Caco-2 (cell line): ENCODE measurements at regions not wholly inside any gene's neighbourhood (a gene's known extent, or its start where the extent isn't known, plus 50 kb on each side); places are given as distances from the start of the nearest gene placed in this dataset.

Experiments used
- BruUV-seq: library from RNA; stranded (reverse); fragments of 400-500 nt; replicated peaks from 2 replicates; lab custom pipeline; 2021; lab: Mats Ljungman, UMichigan
- CTCF ChIA-PET: fragments of 300-600 bp; sonication (Branson Sonifier 250); formaldehyde crosslinking; loops from one replicate; lab custom pipeline; 2022; ENCODE audit warnings: antibody characterized with exemption; lab: Charles Lee
- POLR2A ChIA-PET: fragments of 300-600 bp; sonication (Branson Sonifier 250); formaldehyde crosslinking; loops from one replicate; lab custom pipeline; 2022; ENCODE audit warnings: antibody characterized with exemption; lab: Charles Lee
- DNase-seq, 2 experiments: peaks; one replicate each; pipeline versions ENCODE4 v3.0.0 to v3.0.0-alpha.2; 2020 to 2022
- H3K27me3 ChIP-seq: replicated peaks from 2 replicates; pipeline ENCODE4 v1.6.0; 2011; ENCODE audit warnings: low read length; ENCODE audit not compliant: control insufficient read depth, insufficient read depth
- H3K36me3 ChIP-seq: 2 replicates; pipeline ENCODE4 v1.5.1; 2011; ENCODE audit warnings: low read length; ENCODE audit not compliant: control insufficient read depth, insufficient read depth
- H3K4me1 ChIP-seq: fragments of 250-450 bp; sonication (Bioruptor Pico); 2 replicates; pipeline ENCODE4 v1.5.1; 2020; ENCODE audit warnings: mild to moderate bottlenecking
- H3K4me3 ChIP-seq: 2 replicates; pipeline ENCODE4 v1.5.1; 2011; ENCODE audit warnings: low read depth, mild to moderate bottlenecking, control low read depth, low read length
- H3K9me3 ChIP-seq: fragments of 250-450 bp; sonication (Bioruptor Pico); 2 replicates; pipeline ENCODE4 v1.5.1; 2020; ENCODE audit warnings: mild to moderate bottlenecking, moderate library complexity
- H3K27ac Mint-ChIP-seq: one replicate; pipeline ENCODE4 v1.8.0; 2022; ENCODE audit warnings: mixed read lengths; ENCODE audit not compliant: unreplicated experiment
- H3K27me3 Mint-ChIP-seq: one replicate; pipeline ENCODE4 v1.8.0; 2022; ENCODE audit warnings: mixed read lengths; ENCODE audit not compliant: insufficient read depth, unreplicated experiment
- H3K36me3 Mint-ChIP-seq: one replicate; pipeline ENCODE4 v1.8.0; 2022; ENCODE audit warnings: mild to moderate bottlenecking, mixed read lengths; ENCODE audit not compliant: insufficient read depth, unreplicated experiment
- H3K4me1 Mint-ChIP-seq: one replicate; pipeline ENCODE4 v1.8.0; 2022; ENCODE audit warnings: low read depth, mixed read lengths; ENCODE audit not compliant: unreplicated experiment
- H3K4me3 Mint-ChIP-seq: one replicate; pipeline ENCODE4 v1.8.0; 2022; ENCODE audit warnings: mild to moderate bottlenecking, moderate library complexity, mixed read lengths; ENCODE audit not compliant: unreplicated experiment
- H3K9me3 Mint-ChIP-seq: one replicate; pipeline ENCODE4 v1.8.0; 2022; ENCODE audit warnings: mixed read lengths; ENCODE audit not compliant: unreplicated experiment
- CTCF ChIP-seq, 2 experiments: fragments of 200-600 bp in 1 of 2; IDR thresholded peaks; 1 replicate in 1 of 2; 2 replicates in 1 of 2; pipeline versions ENCODE4 v1.5.1 to v1.8.0; 2011 to 2022; ENCODE audit warnings: antibody characterized with exemption in 1 of 2, control low read depth in 1 of 2, inconsistent platforms in 1 of 2, low read depth in 1 of 2, low read length in 1 of 2, mild to moderate bottlenecking in 1 of 2, moderate library complexity in 1 of 2; ENCODE audit not compliant: insufficient read depth in 1 of 2, severe bottlenecking in 1 of 2, unreplicated experiment in 1 of 2
- intact Hi-C: fragments of 100-400 bp; cut with micrococcal nuclease; formaldehyde crosslinking; loops from one replicate; pipeline ENCODE4 v1.10.0; 2022; ENCODE audit not compliant: unreplicated experiment

- Mint-ChIP-seq H3K4me1 (no peaks in the 10 kb centered on the region), H3K4me3 (no peak overlapping the region), H3K27me3 (no peaks in the 10 kb centered on the region), H3K9me3 (peaks cover 28% of the 10 kb centered on the region), H3K27ac (no peak overlapping the region), H3K36me3 (no peaks in the 10 kb centered on the region)
- no peak for DNase-seq
- ChIA-PET POLR2A (no interaction called here), CTCF (no interaction called here)
- H3K9me3 ChIP-seq, result no peaks in the 10 kb centered on the region
- no peaks in the 10 kb centered on the region for H3K36me3 ChIP-seq
- no peak for TF ChIP-seq CTCF (IDR thresholded peaks at IDR 0.05; ENCODE audit: insufficient read depth in 1 of 2, low read depth in 1 of 2, low read length in 1 of 2, severe bottlenecking in 1 of 2, unreplicated experiment in 1 of 2)
- H3K27me3 ChIP-seq, result no peaks in the 10 kb centered on the region
- H3K4me3 ChIP-seq, result no peak overlapping the region
- no peaks in the 10 kb centered on the region for H3K4me1 ChIP-seq
- BruUV-seq, result no TSS peak
- intact Hi-C loops, result no loop called here
Measured at GRCh38 chr1:219397511-219397910, 215.4 kb downstream of the ZC3H11B start.

GRCh38 chr1:219391297-219391696 lies 217.6 kb downstream of the LYPLAL1 start:
- CTCF ChIA-PET, result no interaction called here
- no peaks in the 10 kb centered on the region for H3K36me3 ChIP-seq
- POLR2A ChIA-PET, result no interaction called here
- H3K9me3 Mint-ChIP-seq, result peaks cover 21% of the 10 kb centered on the region
- no peak overlapping the region for H3K27ac Mint-ChIP-seq
- H3K36me3 Mint-ChIP-seq, result no peaks in the 10 kb centered on the region
- BruUV-seq, result no TSS peak
- DNase-seq, result no peak
- intact Hi-C loops, result no loop called here
- peaks cover 22% of the 10 kb centered on the region for H3K4me1 ChIP-seq
- H3K4me3 Mint-ChIP-seq, result no peak overlapping the region
- TF ChIP-seq CTCF (IDR thresholded peaks at IDR 0.05; ENCODE audit: insufficient read depth in 1 of 2, low read depth in 1 of 2, low read length in 1 of 2, severe bottlenecking in 1 of 2, unreplicated experiment in 1 of 2), result no peak
- no peaks in the 10 kb centered on the region for H3K27me3 ChIP-seq
- H3K27me3 Mint-ChIP-seq, result no peaks in the 10 kb centered on the region
- peaks cover 10% of the 10 kb centered on the region for H3K4me1 Mint-ChIP-seq
- H3K9me3 ChIP-seq, result no peaks in the 10 kb centered on the region
- H3K4me3 ChIP-seq, result no peak overlapping the region

GRCh38 chr1:219387211-219387610 lies 213.5 kb downstream of the LYPLAL1 start:
- TF ChIP-seq CTCF (IDR thresholded peaks at IDR 0.05; ENCODE audit: insufficient read depth in 1 of 2, low read depth in 1 of 2, low read length in 1 of 2, severe bottlenecking in 1 of 2, unreplicated experiment in 1 of 2), result no peak
- Mint-ChIP-seq H3K4me3 (no peak overlapping the region), H3K4me1 (peaks cover 10% of the 10 kb centered on the region), H3K27me3 (no peaks in the 10 kb centered on the region), H3K36me3 (no peaks in the 10 kb centered on the region), H3K27ac (peak overlapping the region; percentile 5), H3K9me3 (peaks cover 12% of the 10 kb centered on the region)
- no TSS peak for BruUV-seq
- POLR2A ChIA-PET, result no interaction called here
- CTCF ChIA-PET, result no interaction called here
- no peaks in the 10 kb centered on the region for H3K36me3 ChIP-seq
- no peak for DNase-seq
- no peaks in the 10 kb centered on the region for H3K9me3 ChIP-seq
- H3K4me3 ChIP-seq, result no peak overlapping the region
- intact Hi-C loops, result loop anchor here (2.0 to 10.0 kb wide), 5 partner anchors 30 to 1052 kb away; partner anchors contain the start of gene LYPLAL1
- H3K27me3 ChIP-seq, result no peaks in the 10 kb centered on the region
- peaks cover 32% of the 10 kb centered on the region for H3K4me1 ChIP-seq
